CD4-positive, alpha-beta T cell (primary cell): ENCODE measurements at regions not wholly inside any gene's neighbourhood (a gene's known extent, or its start where the extent isn't known, plus 50 kb on each side); places are given as distances from the start of the nearest gene placed in this dataset.

ENCODE experiments used
- ATAC-seq: fragments of 200-7000 bp; cut with Tn5 transposase; one replicate; pipeline ENCODE4 v1.10.0; 2022; ENCODE audit warnings: mild to moderate bottlenecking; ENCODE audit not compliant: poor library complexity
- CTCF ChIA-PET: fragments of 350-600 bp; sonication (Branson Sonifier 250); formaldehyde crosslinking; loops from one replicate; lab custom pipeline; 2021; ENCODE audit warnings: antibody characterized with exemption, inconsistent platforms; lab: Charles Lee
- POLR2A ChIA-PET: fragments of 350-600 bp; sonication (Branson Sonifier 250); formaldehyde crosslinking; loops from one replicate; lab custom pipeline; 2021; ENCODE audit warnings: antibody characterized with exemption, inconsistent platforms; lab: Charles Lee
- DNase-seq, 14 experiments: peaks; one replicate each; pipeline ENCODE4 v3.0.0-alpha.2; 2013 to 2020; ENCODE audit warnings: mixed read lengths in 2 of 14
- H3K27ac ChIP-seq, 2 donors: one replicate each; pipeline versions ENCODE4 v1.5.1 to v1.7.0; 2013; ENCODE audit warnings: low read length in 2 of 2, low read depth in 1 of 2, mild to moderate bottlenecking in 1 of 2
- H3K27me3 ChIP-seq, 2 experiments: 1 replicate in 1 of 2; 2 replicates in 1 of 2; pipeline versions ENCODE4 v1.6.1 to v1.7.0; 2013; ENCODE audit warnings: low read length in 2 of 2, control low read depth in 1 of 2, mild to moderate bottlenecking in 1 of 2, moderate library complexity in 1 of 2; ENCODE audit not compliant: insufficient read depth in 2 of 2, control insufficient read depth in 1 of 2
- H3K36me3 ChIP-seq: one replicate; pipeline ENCODE4 v1.6.1; 2013; ENCODE audit warnings: low read length, control low read depth; ENCODE audit not compliant: insufficient read depth
- H3K4me1 ChIP-seq: one replicate; pipeline ENCODE4 v1.6.1; 2013; ENCODE audit warnings: low read length, control low read depth; ENCODE audit not compliant: insufficient read depth
- H3K4me3 ChIP-seq: one replicate; pipeline ENCODE4 v1.5.1; 2013; ENCODE audit warnings: mild to moderate bottlenecking, low read length, moderate library complexity
- H3K9me3 ChIP-seq, 2 experiments: 1 replicate in 1 of 2; 2 replicates in 1 of 2; pipeline versions ENCODE4 v1.6.1 to v1.7.0; 2013; ENCODE audit warnings: low read length in 2 of 2, mild to moderate bottlenecking in 2 of 2, control low read depth in 1 of 2, moderate library complexity in 1 of 2; ENCODE audit not compliant: control insufficient read depth in 1 of 2, insufficient read depth in 1 of 2
- H3K27ac Mint-ChIP-seq: one replicate; pipeline ENCODE4 v1.8.0; 2020; ENCODE audit warnings: mixed read lengths
- H3K27me3 Mint-ChIP-seq: one replicate; pipeline ENCODE4 v1.8.0; 2021; ENCODE audit warnings: mixed read lengths
- H3K36me3 Mint-ChIP-seq: one replicate; pipeline ENCODE4 v1.8.0; 2021; ENCODE audit warnings: low read depth, mixed read lengths
- H3K4me1 Mint-ChIP-seq: one replicate; pipeline ENCODE4 v1.8.0; 2021; ENCODE audit warnings: low read depth, mixed read lengths
- H3K4me3 Mint-ChIP-seq: one replicate; pipeline ENCODE4 v1.8.0; 2020; ENCODE audit warnings: mild to moderate bottlenecking, mixed read lengths
- H3K9me3 Mint-ChIP-seq: one replicate; pipeline ENCODE4 v1.8.0; 2020; ENCODE audit warnings: mixed read lengths
- intact Hi-C, 2 experiments: fragments of 100-400 bp; cut with DNase I in 1 of 2; cut with micrococcal nuclease in 1 of 2; formaldehyde crosslinking; loops; one replicate each; pipeline versions ENCODE4 v1.15.1 to v1.9.0; 2023 to 2025; cut with DNase I, micrococcal nuclease
- TF ChIP-seq, protein P1 (sequence below): fragments of 200-600 bp; IDR thresholded peaks from one replicate; pipeline ENCODE4 v1.8.0; 2022; ENCODE audit warnings: antibody characterized with exemption, mild to moderate bottlenecking

DNA sequence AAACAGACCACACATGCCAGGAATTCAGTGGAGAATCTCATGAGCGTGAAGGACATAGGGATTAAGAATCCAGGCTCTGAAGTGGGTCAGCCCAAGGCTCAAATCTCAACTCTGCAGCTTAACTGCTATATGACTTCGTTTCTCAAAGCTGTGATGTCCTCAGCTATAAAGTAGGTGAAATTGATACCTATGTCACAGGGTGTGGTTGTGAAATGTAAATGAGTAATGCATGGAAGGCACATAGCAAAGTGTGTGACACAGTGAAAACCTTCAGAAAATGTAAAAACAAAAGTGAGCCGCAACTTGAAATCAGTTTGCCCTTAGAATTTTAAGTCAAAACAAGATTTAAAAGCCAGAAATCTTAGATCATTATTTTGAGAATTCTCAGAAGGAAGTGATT lies 145.7 kb upstream of the PRMT6 start:
- intact Hi-C loops = no loop called here
- no peak for ATAC-seq
- ChIA-PET CTCF (no interaction called here), POLR2A (no interaction called here)
- TF ChIP-seq, protein P1, sequence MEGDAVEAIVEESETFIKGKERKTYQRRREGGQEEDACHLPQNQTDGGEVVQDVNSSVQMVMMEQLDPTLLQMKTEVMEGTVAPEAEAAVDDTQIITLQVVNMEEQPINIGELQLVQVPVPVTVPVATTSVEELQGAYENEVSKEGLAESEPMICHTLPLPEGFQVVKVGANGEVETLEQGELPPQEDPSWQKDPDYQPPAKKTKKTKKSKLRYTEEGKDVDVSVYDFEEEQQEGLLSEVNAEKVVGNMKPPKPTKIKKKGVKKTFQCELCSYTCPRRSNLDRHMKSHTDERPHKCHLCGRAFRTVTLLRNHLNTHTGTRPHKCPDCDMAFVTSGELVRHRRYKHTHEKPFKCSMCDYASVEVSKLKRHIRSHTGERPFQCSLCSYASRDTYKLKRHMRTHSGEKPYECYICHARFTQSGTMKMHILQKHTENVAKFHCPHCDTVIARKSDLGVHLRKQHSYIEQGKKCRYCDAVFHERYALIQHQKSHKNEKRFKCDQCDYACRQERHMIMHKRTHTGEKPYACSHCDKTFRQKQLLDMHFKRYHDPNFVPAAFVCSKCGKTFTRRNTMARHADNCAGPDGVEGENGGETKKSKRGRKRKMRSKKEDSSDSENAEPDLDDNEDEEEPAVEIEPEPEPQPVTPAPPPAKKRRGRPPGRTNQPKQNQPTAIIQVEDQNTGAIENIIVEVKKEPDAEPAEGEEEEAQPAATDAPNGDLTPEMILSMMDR = no peak
- Mint-ChIP-seq H3K27me3 (no peaks in the 10 kb centered on the region), H3K27ac (no peak overlapping the region), H3K4me3 (no peak overlapping the region), H3K4me1 (no peaks in the 10 kb centered on the region), H3K9me3 (no peaks in the 10 kb centered on the region), H3K36me3 (no peaks in the 10 kb centered on the region)
- Histone ChIP-seq H3K36me3 (no peaks in the 10 kb centered on the region), H3K9me3 (peaks cover 0 to 5% of the 10 kb centered on the region in 2 experiments), H3K27ac (no peak overlapping the region), H3K4me1 (no peaks in the 10 kb centered on the region), H3K27me3 (no peaks in the 10 kb centered on the region), H3K4me3 (no peak overlapping the region)
- DNase-seq = no peak

DNA sequence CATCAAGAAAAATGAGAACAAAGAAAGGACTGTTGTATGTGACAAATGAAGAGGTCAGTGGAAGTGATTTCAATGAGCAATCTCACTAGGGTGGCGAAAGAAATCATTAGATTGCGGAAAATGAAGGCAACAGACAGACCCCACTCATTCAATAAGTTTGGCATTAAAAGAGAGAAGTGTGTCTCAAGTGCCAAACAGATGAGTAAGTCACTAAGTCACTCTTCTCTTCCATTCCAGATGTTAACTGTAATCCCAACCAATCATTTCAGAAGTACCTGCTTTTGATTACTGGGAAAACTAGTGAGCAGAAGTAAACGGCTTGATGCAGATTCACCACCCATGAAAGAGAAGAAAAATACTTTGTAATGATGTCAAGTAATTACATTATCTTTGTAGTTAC lies 144.3 kb upstream of the PRMT6 start:
- intact Hi-C loops = loop anchor here in 1 of 2 experiments (2.0 kb wide), 1 partner anchor 69 kb away; no protein-coding TSS in a partner anchor
- Mint-ChIP-seq H3K4me1 (no peaks in the 10 kb centered on the region), H3K4me3 (no peak overlapping the region), H3K27ac (no peak overlapping the region), H3K9me3 (no peaks in the 10 kb centered on the region), H3K27me3 (no peaks in the 10 kb centered on the region), H3K36me3 (no peaks in the 10 kb centered on the region)
- TF ChIP-seq, protein P1 = no peak
- Histone ChIP-seq H3K9me3 (peaks cover 0 to 5% of the 10 kb centered on the region in 2 experiments), H3K36me3 (no peaks in the 10 kb centered on the region), H3K27ac (no peak overlapping the region), H3K27me3 (no peaks in the 10 kb centered on the region), H3K4me1 (no peaks in the 10 kb centered on the region), H3K4me3 (no peak overlapping the region)
- DNase-seq (no peak), ATAC-seq (no peak)
- ChIA-PET CTCF (no interaction called here), POLR2A (no interaction called here)

GRCh38 chr1:106921186-106921585 lies 135.3 kb upstream of the PRMT6 start:
- H3K9me3 Mint-ChIP-seq = no peaks in the 10 kb centered on the region
- Histone ChIP-seq H3K36me3 (no peaks in the 10 kb centered on the region), H3K9me3 (no peaks in the 10 kb centered on the region), H3K4me3 (no peak overlapping the region), H3K27me3 (no peaks in the 10 kb centered on the region), H3K4me1 (no peaks in the 10 kb centered on the region), H3K27ac (no peak overlapping the region)
- DNase-seq (no peak), ATAC-seq (no peak)
- POLR2A ChIA-PET = no interaction called here
- no peak overlapping the region for H3K27ac Mint-ChIP-seq
- no peaks in the 10 kb centered on the region for H3K4me1 Mint-ChIP-seq
- intact Hi-C loops = no loop called here
- H3K4me3 Mint-ChIP-seq = no peak overlapping the region
- no peaks in the 10 kb centered on the region for H3K36me3 Mint-ChIP-seq
- TF ChIP-seq, protein P1 = no peak
- H3K27me3 Mint-ChIP-seq = no peaks in the 10 kb centered on the region
- CTCF ChIA-PET = no interaction called here
